ENCODE measurements at regions not wholly inside any gene's neighbourhood (a gene's known extent, or its start where the extent isn't known, plus 50 kb on each side); places are given as distances from the start of the nearest gene placed in this dataset.

- no peak for DNase-seq (ENCODE audit: low spot score)
These were observed 265.2 kb downstream of the SYK start for GRCh38 chr9:91066856-91067255.

- no peak for DNase-seq (ENCODE audit: low spot score)
These were observed 265.8 kb downstream of the SYK start for GRCh38 chr9:91067306-91067860.

- DNase-seq (ENCODE audit: low spot score): peak; percentile 69
These were observed 269.8 kb downstream of the SYK start for GRCh38 chr9:91071184-91071990.

GRCh38 chr9:91073049-91073810 lies 271.6 kb downstream of the SYK start:
- no peak for DNase-seq (ENCODE audit: low spot score)

GRCh38 chr9:91073811-91074771 lies 272.5 kb downstream of the SYK start:
- DNase-seq (ENCODE audit: low spot score): no peak

- no peak for DNase-seq (ENCODE audit: low spot score)
These were observed 273.2 kb downstream of the SYK start for GRCh38 chr9:91074866-91075265.

- no peak for DNase-seq (ENCODE audit: low spot score)
These were observed 273.7 kb downstream of the SYK start for GRCh38 chr9:91075279-91075678.

GRCh38 chr9:91077624-91078368 lies 276.2 kb downstream of the SYK start:
- no peak for DNase-seq (ENCODE audit: low spot score)

- no peak for DNase-seq (ENCODE audit: low spot score)
These were observed 276.7 kb downstream of the SYK start for GRCh38 chr9:91078369-91078695.

- no peak for DNase-seq (ENCODE audit: low spot score)
These were observed 279.0 kb downstream of the AUH start for GRCh38 chr9:91082731-91083130.

- no peak for DNase-seq (ENCODE audit: low spot score)
These were observed 276.7 kb downstream of the AUH start for GRCh38 chr9:91084896-91085516.

GRCh38 chr9:91085517-91086291 lies 276.0 kb downstream of the AUH start:
- no peak for DNase-seq (ENCODE audit: low spot score)

GRCh38 chr9:91086657-91087461 lies 274.9 kb downstream of the AUH start:
- peak; percentile 67 for DNase-seq (ENCODE audit: low spot score)

- DNase-seq (ENCODE audit: low spot score): no peak
These were observed 274.3 kb downstream of the AUH start for GRCh38 chr9:91087462-91087759.

GRCh38 chr9:91089405-91090129 lies 272.2 kb downstream of the AUH start:
- no peak for DNase-seq (ENCODE audit: low spot score)

GRCh38 chr9:91090130-91090410 lies 271.6 kb downstream of the AUH start:
- DNase-seq (ENCODE audit: low spot score): no peak

- DNase-seq (ENCODE audit: low spot score): no peak
These were observed 269.5 kb downstream of the AUH start for GRCh38 chr9:91092214-91092613.

- DNase-seq (ENCODE audit: low spot score): no peak
These were observed 267.2 kb downstream of the AUH start for GRCh38 chr9:91094324-91095088.
